Stomach (tissue), 4 donors: ENCODE measurements at regions not wholly inside any gene's neighbourhood (a gene's known extent, or its start where the extent isn't known, plus 50 kb on each side); places are given as distances from the start of the nearest gene placed in this dataset.

ENCODE experiments used
- CTCF ChIP-seq, 7 experiments: fragments of 450-650 bp in 4 of 7; fragments of 200-600 bp in 3 of 7; sonication (generic) in 3 of 7; IDR thresholded peaks; one replicate each; pipeline ENCODE4 v1.5.1; 2016 to 2019; ENCODE audit warnings: antibody characterized with exemption in 7 of 7, control low read depth in 2 of 7, mild to moderate bottlenecking in 1 of 7
- POLR2A ChIP-seq, 4 donors: fragments of 450-650 bp; IDR thresholded peaks; one replicate each; pipeline ENCODE4 v1.6.1; 2016; ENCODE audit warnings: antibody characterized with exemption in 4 of 4, control low read depth in 2 of 4, mild to moderate bottlenecking in 1 of 4, moderate library complexity in 1 of 4

- TF ChIP-seq POLR2A (IDR thresholded peaks at IDR 0.05) (no peak), CTCF (IDR thresholded peaks at IDR 0.05) (no peak)
These were observed 570.9 kb upstream of the ZFP42 start for GRCh38 chr4:187424636-187425035.
